AG04449 (cell line): ENCODE measurements at regions not wholly inside any gene's neighbourhood (a gene's known extent, or its start where the extent isn't known, plus 50 kb on each side); places are given as distances from the start of the nearest gene placed in this dataset.

ENCODE experiments used
- CTCF ChIA-PET: fragments of 350-600 bp; formaldehyde crosslinking; extraction: SDS; loops from one replicate; lab custom pipeline; 2021; ENCODE audit warnings: antibody characterized with exemption; lab: Yijun Ruan, JAX
- POLR2A ChIA-PET: fragments of 400-600, 350-600 bp; formaldehyde crosslinking; extraction: SDS; loops from one replicate; lab custom pipeline; 2020; ENCODE audit warnings: antibody characterized with exemption, inconsistent platforms; lab: Yijun Ruan, JAX
- DNase-seq: peaks from one replicate; pipeline ENCODE4 v3.0.0-alpha.2; 2010; ENCODE audit warnings: low read depth, low spot score
- H3K4me3 ChIP-seq: 2 replicates; pipeline ENCODE4 v1.5.1; 2011; ENCODE audit warnings: low read depth, mild to moderate bottlenecking, control low read depth, low read length
- CTCF ChIP-seq: IDR thresholded peaks from one replicate; pipeline ENCODE4 v1.5.1; 2011; ENCODE audit warnings: mild to moderate bottlenecking, moderate library complexity, low read length, control low read depth, inconsistent platforms; ENCODE audit not compliant: insufficient read depth; ENCODE audit errors: missing control alignments

GRCh38 chr1:96306809-96307560, 414.6 kb upstream of the PTBP2 start:
- DNase-seq, result peak; percentile 21
- ChIA-PET CTCF (no interaction called here), POLR2A (no interaction called here)
- no peak for TF ChIP-seq CTCF
- H3K4me3 ChIP-seq, result no peak overlapping the region

GRCh38 chr1:96308314-96308713, 413.3 kb upstream of the PTBP2 start:
- TF ChIP-seq CTCF, result no peak
- POLR2A ChIA-PET, result no interaction called here

GRCh38 chr1:96309783-96310182, 411.8 kb upstream of the PTBP2 start:
- ChIA-PET POLR2A (no interaction called here), CTCF (no interaction called here)
- TF ChIP-seq CTCF, result no peak
- DNase-seq, result peak; percentile 5
- no peak overlapping the region for H3K4me3 ChIP-seq

More at GRCh38 chr1:96308314-96308713, 413.3 kb upstream of the PTBP2 start:
- CTCF ChIA-PET, result no interaction called here
- DNase-seq, result no peak
- H3K4me3 ChIP-seq, result no peak overlapping the region

DNA sequence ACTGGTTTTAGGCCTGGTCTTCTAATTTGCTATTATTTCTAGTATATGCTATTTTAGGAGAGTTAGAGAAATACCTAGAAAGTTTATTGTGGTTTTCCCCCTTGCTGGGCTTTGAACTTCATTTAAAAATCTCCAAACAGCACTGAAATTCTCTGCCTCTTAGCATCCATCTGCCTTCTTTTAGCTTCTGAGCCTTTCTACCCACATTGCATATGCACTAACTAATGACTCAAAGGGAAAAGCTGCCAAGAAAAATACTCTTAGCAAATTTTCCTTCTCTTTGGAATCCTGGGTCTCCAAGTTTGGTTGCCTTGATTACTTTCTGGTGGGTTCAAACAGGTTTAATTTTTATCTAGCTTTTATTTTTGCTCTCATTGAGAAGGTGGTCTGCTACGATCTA, 408.4 kb upstream of the PTBP2 start:
- no peak for TF ChIP-seq CTCF
- CTCF ChIA-PET, result no interaction called here
- no peak overlapping the region for H3K4me3 ChIP-seq
- peak; percentile 38 for DNase-seq
- POLR2A ChIA-PET, result no interaction called here

DNA sequence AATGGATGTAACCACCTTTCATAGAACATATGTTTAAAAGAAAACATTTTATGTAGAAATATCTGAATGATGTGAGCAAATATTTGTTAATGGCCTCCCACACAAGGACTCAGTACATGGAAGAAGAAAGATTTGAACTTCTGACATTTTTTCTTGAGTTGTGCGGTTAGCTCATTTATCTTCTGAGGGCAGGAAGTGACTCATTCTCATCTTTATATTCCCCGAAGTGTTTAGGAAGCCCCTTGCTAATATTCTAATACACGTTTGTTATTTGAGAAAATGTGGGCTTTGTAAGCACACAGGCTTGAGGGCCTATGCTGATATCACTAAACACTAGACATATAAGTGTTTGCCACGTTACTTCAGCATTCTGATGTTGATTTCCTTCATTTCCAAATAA, 392.5 kb upstream of the PTBP2 start:
- ChIA-PET POLR2A (no interaction called here), CTCF (no interaction called here)
- H3K4me3 ChIP-seq, result no peak overlapping the region
- TF ChIP-seq CTCF, result no peak
- no peak for DNase-seq

GRCh38 chr1:96331596-96331995, 390.0 kb upstream of the PTBP2 start:
- no peak for DNase-seq
- POLR2A ChIA-PET, result no interaction called here
- no peak overlapping the region for H3K4me3 ChIP-seq
- TF ChIP-seq CTCF, result no peak
- CTCF ChIA-PET, result no interaction called here
